T-helper 17 cell (primary cell): ENCODE measurements at regions not wholly inside any gene's neighbourhood (a gene's known extent, or its start where the extent isn't known, plus 50 kb on each side); places are given as distances from the start of the nearest gene placed in this dataset.

Experiments used
- ATAC-seq: fragments of 150-1000 bp; cut with Tn5 transposase; 2 replicates; pipeline ENCODE4 v1.10.0; 2021; ENCODE audit warnings: mild to moderate bottlenecking, moderate library complexity
- DNase-seq, 3 donors: peaks; one replicate each; pipeline versions ENCODE4 v3.0.0 to v3.0.0-alpha.2; 2020 to 2021
- H3K9me3 ChIP-seq: one replicate; pipeline ENCODE4 v1.7.0; 2013; ENCODE audit warnings: low read length, mild to moderate bottlenecking; ENCODE audit not compliant: control insufficient read depth, poor library complexity, severe bottlenecking
- H3K27ac Mint-ChIP-seq: one replicate; pipeline ENCODE4 v1.8.0; 2022; ENCODE audit warnings: mild to moderate bottlenecking, moderate library complexity, mixed read lengths
- H3K27me3 Mint-ChIP-seq: one replicate; pipeline ENCODE4 v1.8.0; 2022; ENCODE audit warnings: mixed read lengths
- H3K36me3 Mint-ChIP-seq: one replicate; pipeline ENCODE4 v1.8.0; 2022; ENCODE audit warnings: low read depth, mixed read lengths
- H3K4me1 Mint-ChIP-seq: one replicate; pipeline ENCODE4 v1.8.0; 2022; ENCODE audit warnings: mild to moderate bottlenecking, mixed read lengths
- H3K4me3 Mint-ChIP-seq: one replicate; pipeline ENCODE4 v1.8.0; 2022; ENCODE audit warnings: mild to moderate bottlenecking, moderate library complexity, mixed read lengths

- no peak overlapping the region for H3K4me3 Mint-ChIP-seq
- no peaks in the 10 kb centered on the region for H3K9me3 ChIP-seq
- peaks cover 15% of the 10 kb centered on the region for H3K27me3 Mint-ChIP-seq
- H3K4me1 Mint-ChIP-seq: no peaks in the 10 kb centered on the region
- H3K27ac Mint-ChIP-seq: no peak overlapping the region
- ATAC-seq (no peak), DNase-seq (no peak)
- no peaks in the 10 kb centered on the region for H3K36me3 Mint-ChIP-seq
Measured at GRCh38 chr22:48738204-48738980, 1089.3 kb downstream of the BRD1 start.

GRCh38 chr22:48737461-48738203 is 1090.0 kb downstream of the BRD1 start:
- Mint-ChIP-seq H3K27me3 (peaks cover 15% of the 10 kb centered on the region), H3K27ac (no peak overlapping the region), H3K36me3 (no peaks in the 10 kb centered on the region), H3K4me3 (no peak overlapping the region), H3K4me1 (no peaks in the 10 kb centered on the region)
- H3K9me3 ChIP-seq: no peaks in the 10 kb centered on the region
- no peak for DNase-seq
- ATAC-seq: no peak

GRCh38 chr22:48736593-48737460 is 1090.8 kb downstream of the BRD1 start:
- DNase-seq (no peak), ATAC-seq (no peak)
- peaks cover 15% of the 10 kb centered on the region for H3K27me3 Mint-ChIP-seq
- no peaks in the 10 kb centered on the region for H3K9me3 ChIP-seq
- H3K36me3 Mint-ChIP-seq: no peaks in the 10 kb centered on the region
- H3K4me1 Mint-ChIP-seq: no peaks in the 10 kb centered on the region
- H3K27ac Mint-ChIP-seq: no peak overlapping the region
- H3K4me3 Mint-ChIP-seq: no peak overlapping the region

GRCh38 chr22:48734961-48735360 is 1092.7 kb downstream of the BRD1 start:
- no peaks in the 10 kb centered on the region for H3K36me3 Mint-ChIP-seq
- DNase-seq: no peak
- ATAC-seq: no peak

GRCh38 chr22:48734359-48734758 is 1093.3 kb downstream of the BRD1 start:
- no peak overlapping the region for H3K27ac Mint-ChIP-seq
- no peak for ATAC-seq
- peaks cover 21% of the 10 kb centered on the region for H3K27me3 Mint-ChIP-seq
- no peak overlapping the region for H3K4me3 Mint-ChIP-seq
- no peaks in the 10 kb centered on the region for H3K4me1 Mint-ChIP-seq
- no peak for DNase-seq
- H3K36me3 Mint-ChIP-seq: no peaks in the 10 kb centered on the region
- H3K9me3 ChIP-seq: no peaks in the 10 kb centered on the region

More at GRCh38 chr22:48734961-48735360, 1092.7 kb downstream of the BRD1 start:
- Mint-ChIP-seq H3K27ac (no peak overlapping the region), H3K27me3 (peaks cover 21% of the 10 kb centered on the region), H3K4me1 (no peaks in the 10 kb centered on the region), H3K4me3 (no peak overlapping the region)
- H3K9me3 ChIP-seq: no peaks in the 10 kb centered on the region

- Mint-ChIP-seq H3K36me3 (no peaks in the 10 kb centered on the region), H3K27me3 (peaks cover 16% of the 10 kb centered on the region), H3K27ac (no peak overlapping the region), H3K4me3 (no peak overlapping the region), H3K4me1 (no peaks in the 10 kb centered on the region)
- no peak for DNase-seq
- ATAC-seq: no peak
- peaks cover 2% of the 10 kb centered on the region for H3K9me3 ChIP-seq
Measured at GRCh38 chr22:48729499-48730171, 1098.0 kb downstream of the BRD1 start.

- ATAC-seq: no peak
Measured at GRCh38 chr22:48727454-48728058, 1100.1 kb downstream of the BRD1 start.

GRCh38 chr22:48724899-48725298 is 1102.8 kb downstream of the BRD1 start:
- no peak for DNase-seq
- Mint-ChIP-seq H3K27ac (no peak overlapping the region), H3K4me3 (no peak overlapping the region), H3K27me3 (no peaks in the 10 kb centered on the region), H3K4me1 (no peaks in the 10 kb centered on the region), H3K36me3 (no peaks in the 10 kb centered on the region)
- ATAC-seq: no peak
- peaks cover 2% of the 10 kb centered on the region for H3K9me3 ChIP-seq

More at GRCh38 chr22:48727454-48728058, 1100.1 kb downstream of the BRD1 start:
- H3K4me1 Mint-ChIP-seq: no peaks in the 10 kb centered on the region
- H3K27me3 Mint-ChIP-seq: peaks cover 6% of the 10 kb centered on the region
- no peak for DNase-seq
- H3K36me3 Mint-ChIP-seq: no peaks in the 10 kb centered on the region
- no peak overlapping the region for H3K27ac Mint-ChIP-seq
- H3K4me3 Mint-ChIP-seq: no peak overlapping the region
- H3K9me3 ChIP-seq: peaks cover 2% of the 10 kb centered on the region

GRCh38 chr22:48722661-48723060 is 1105.0 kb downstream of the BRD1 start:
- ATAC-seq (no peak), DNase-seq (no peak)
- Mint-ChIP-seq H3K4me1 (no peaks in the 10 kb centered on the region), H3K36me3 (no peaks in the 10 kb centered on the region), H3K27ac (no peak overlapping the region), H3K4me3 (no peak overlapping the region), H3K27me3 (no peaks in the 10 kb centered on the region)
- H3K9me3 ChIP-seq: peaks cover 2% of the 10 kb centered on the region

- no peak overlapping the region for H3K27ac Mint-ChIP-seq
- H3K9me3 ChIP-seq: no peaks in the 10 kb centered on the region
- H3K36me3 Mint-ChIP-seq: no peaks in the 10 kb centered on the region
- ATAC-seq (no peak), DNase-seq (no peak)
- H3K4me1 Mint-ChIP-seq: no peaks in the 10 kb centered on the region
- H3K4me3 Mint-ChIP-seq: no peak overlapping the region
- no peaks in the 10 kb centered on the region for H3K27me3 Mint-ChIP-seq
Measured at GRCh38 chr22:48721395-48721669, 1106.3 kb downstream of the BRD1 start.

GRCh38 chr22:48720662-48721394 is 1106.8 kb downstream of the BRD1 start:
- Mint-ChIP-seq H3K27me3 (no peaks in the 10 kb centered on the region), H3K4me3 (no peak overlapping the region), H3K27ac (no peak overlapping the region), H3K4me1 (no peaks in the 10 kb centered on the region), H3K36me3 (no peaks in the 10 kb centered on the region)
- DNase-seq (no peak), ATAC-seq (no peak)
- no peaks in the 10 kb centered on the region for H3K9me3 ChIP-seq

GRCh38 chr22:48719978-48720661 is 1107.6 kb downstream of the BRD1 start:
- no peaks in the 10 kb centered on the region for H3K9me3 ChIP-seq
- peaks cover under 1% of the 10 kb centered on the region for H3K36me3 Mint-ChIP-seq
- no peaks in the 10 kb centered on the region for H3K27me3 Mint-ChIP-seq
- no peak overlapping the region for H3K27ac Mint-ChIP-seq
- no peak overlapping the region for H3K4me3 Mint-ChIP-seq
- DNase-seq (no peak), ATAC-seq (no peak)
- no peaks in the 10 kb centered on the region for H3K4me1 Mint-ChIP-seq
